LHCN-M2 (cell line): ENCODE measurements at regions not wholly inside any gene's neighbourhood (a gene's known extent, or its start where the extent isn't known, plus 50 kb on each side); places are given as distances from the start of the nearest gene placed in this dataset.

Experiments used
- DNase-seq: peaks from one replicate; pipeline ENCODE4 v3.0.0-alpha.2; 2012; ENCODE audit warnings: low read depth

DNA sequence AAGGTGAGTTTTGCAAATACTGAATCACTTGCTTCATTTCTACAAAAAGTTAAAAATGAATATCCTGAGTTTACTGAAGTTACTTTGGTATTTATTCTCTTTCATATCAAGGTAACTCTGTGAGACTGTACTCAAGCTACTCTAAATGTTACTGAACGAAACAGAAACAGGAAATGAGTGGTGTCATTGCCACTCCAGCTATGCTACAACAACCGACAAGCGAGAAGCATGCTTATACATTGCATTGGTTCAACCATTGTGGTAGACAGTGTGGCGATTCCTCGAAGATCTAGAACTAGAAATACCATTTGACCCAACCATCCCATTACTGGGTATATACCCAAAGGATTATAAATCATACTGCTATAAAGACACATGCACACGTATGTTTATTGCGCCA is 313.2 kb upstream of the THBS1 start:
- no peak for DNase-seq

DNA sequence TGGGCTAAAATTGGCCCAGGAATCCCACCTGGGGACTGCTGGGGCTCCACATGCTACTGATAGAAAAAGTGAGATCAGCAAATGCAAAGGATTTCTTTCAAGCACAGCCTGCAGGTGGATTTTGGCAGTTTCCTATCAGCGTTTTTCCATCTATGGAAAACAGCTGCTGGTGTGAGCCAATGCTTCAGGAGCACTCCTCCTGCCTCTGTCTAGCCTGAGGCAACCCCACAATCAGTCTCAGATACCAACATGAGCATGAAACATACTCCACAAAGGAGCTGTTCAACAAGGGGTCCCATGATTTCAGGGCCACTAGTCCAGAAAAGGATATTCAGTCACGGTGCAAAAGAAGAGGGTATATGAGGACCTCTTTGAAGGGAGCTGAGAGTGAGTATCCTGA is 311.5 kb upstream of the THBS1 start:
- DNase-seq = no peak

DNA sequence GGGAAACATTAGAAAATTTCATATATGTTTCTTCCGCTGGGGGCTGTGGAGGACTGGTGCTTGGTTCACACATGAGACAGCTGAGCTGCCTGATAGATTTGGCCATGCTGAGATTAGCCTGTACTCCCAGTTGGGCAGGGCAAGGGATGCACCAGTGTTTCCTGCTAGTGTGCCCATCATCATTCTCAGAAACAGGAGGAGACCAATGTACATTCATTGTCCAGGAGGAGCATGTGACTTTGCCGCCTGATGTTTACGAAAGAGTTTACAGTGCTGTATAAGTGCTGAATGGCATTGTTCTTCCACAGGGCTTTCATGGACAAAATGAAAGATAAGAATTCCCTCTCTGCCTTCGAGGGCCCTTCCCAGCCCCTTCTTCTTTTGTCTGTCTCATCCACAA is 311.1 kb upstream of the THBS1 start:
- DNase-seq = no peak

DNA sequence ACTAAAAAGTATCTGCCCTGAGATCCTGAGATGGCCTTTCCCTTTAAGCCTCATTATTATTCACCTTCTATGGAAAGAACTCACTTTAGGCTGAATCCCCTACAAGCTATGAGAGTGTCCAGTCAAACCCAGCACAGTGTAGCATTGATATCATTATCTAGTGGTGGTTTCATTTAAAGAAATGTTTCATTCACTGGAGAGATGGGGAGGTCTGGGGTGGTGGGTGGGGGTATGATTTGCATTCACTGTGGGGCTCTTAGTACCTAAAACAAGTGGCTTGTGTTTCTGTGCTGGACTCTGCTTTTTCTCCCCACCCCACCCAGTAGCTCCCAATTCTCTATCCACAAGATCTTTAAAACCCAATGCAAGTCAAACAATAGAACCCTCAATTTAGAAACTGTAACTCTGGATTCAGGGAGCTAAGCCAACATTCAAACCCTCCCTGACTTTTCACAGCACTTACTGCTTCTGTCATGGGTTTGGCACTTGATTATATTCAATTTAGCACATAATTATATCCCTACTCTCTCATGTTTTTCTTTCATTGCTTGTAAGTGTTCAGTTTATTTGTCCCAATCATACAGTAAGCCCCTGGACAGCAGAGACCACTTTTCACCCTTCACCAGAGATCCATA is 310.5 kb upstream of the THBS1 start:
- DNase-seq = no peak

DNA sequence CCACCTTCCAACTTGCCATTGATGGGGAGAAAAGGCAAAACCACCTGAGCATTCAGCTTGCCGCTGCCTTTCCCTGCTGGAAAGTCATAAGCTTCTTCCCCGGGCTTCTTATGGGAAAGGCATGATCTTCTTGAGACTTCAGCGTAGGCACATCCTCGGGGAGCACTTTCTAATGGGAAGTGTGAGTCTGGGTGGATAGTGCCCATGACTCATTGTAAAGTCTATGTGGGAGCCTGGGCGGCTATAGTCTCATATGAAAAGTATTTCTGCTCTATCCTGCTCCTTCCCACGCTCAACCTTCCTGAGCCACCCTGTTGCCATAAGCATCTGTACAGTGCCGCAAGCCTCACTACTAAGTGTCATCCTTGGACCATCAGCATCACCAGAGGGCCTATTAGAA is 309.9 kb upstream of the THBS1 start:
- DNase-seq = peak; percentile 98

DNA sequence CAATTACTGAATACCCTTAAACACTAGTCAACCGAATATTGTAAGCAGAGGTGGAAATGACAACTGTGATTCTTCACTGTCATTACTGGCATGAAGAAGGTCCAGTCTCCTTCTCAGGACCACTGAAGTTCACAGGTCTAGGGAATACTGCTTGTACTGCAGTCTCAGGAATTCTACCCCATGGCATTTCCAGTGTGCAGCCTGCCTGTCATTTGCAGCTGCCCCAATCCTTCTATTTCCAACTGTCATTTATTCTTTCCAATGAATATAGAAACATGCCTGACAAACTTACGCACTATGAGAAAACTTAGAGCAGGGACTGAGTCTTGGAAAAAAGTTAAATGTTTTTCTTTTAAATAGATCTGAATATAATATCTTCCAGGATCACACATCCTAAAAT is 308.0 kb upstream of the THBS1 start:
- peak; percentile 75 for DNase-seq

DNA sequence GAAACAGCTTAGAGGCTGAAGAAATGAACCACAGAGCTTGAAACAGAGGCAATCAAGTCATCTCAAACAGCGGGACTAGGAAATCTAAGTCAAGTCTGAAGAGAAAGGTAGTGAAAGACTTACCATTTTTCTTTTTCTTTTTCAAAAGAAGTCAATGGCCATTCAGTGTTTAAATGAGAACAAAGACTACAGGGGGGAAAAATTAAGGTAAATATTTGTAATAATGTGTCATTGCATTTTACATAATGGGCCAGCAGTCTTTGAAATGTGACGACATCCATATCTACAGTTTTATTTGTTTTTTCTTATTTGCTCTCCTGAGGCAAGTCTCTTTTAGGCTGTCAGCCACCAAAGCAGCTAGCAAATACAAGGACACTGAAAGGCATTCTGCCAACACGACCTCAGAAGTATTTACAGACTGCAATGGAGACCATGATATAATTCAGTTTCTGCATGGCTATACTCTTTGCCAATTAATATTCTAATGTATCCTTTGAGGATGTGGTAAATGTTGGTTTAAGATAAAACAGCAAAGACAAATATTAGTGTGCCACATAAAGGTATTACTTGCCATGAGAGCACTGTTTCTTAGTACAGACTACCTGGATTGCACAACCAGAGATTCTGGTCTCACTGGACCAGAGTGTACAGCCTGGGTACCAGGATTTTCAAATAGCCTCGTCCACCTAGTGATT is 307.0 kb upstream of the THBS1 start:
- no peak for DNase-seq

DNA sequence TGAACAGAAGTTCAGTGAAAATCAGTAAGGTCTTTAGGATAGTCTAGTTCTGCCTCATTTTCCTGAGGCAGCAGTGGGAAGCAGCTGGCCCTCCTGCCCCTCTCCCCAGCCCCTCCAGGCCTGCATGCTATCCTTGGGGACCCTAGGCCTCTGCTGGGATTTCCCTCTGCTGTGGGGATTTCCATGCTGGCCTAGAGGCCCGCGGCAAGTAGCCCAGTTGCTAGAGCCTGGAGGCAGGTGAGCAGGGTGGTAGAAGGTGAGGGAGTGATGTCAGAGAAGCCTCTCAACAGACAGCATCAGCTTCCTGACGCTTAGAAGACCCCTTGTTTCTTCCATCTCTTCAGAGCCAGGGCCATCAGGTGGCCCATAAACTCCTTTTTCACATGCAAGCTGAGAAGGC is 305.8 kb upstream of the THBS1 start:
- DNase-seq = no peak

DNA sequence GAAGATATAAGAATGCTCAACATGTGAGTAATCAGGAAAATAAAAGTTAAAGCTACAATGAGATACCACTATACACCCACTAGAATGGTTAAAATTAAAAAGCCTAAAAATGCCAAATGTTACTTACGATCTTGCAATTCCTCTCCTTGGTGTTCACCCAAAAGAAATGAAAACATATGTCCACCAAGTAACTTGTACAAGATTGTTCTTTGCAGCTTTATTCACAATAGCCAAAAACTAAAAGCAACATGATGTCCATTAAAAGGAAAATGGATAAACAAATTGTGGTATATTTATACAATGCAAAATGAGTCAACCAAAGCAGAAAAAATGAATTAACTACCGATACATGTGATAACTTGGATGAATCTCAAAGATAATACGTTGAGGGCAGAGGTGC is 301.6 kb upstream of the THBS1 start:
- DNase-seq = no peak

DNA sequence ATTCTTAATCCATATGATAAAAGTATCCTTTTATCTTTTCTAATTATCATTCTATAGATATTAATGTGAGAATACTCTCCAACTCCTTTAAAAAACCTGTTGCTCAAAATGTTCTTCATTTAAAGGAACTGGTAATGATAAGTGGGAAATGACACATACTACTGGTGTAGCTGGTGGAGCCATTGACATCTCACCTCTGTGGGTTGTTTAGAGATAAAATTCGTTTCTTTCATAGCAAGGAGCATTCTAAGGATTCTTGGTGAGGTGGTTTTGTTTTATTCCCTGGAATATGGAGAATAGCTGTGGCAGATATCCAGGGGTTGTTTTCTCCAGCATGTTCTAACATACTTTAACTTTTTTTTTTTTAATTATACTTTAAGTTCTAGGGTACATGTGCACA is 299.8 kb upstream of the THBS1 start:
- no peak for DNase-seq

DNA sequence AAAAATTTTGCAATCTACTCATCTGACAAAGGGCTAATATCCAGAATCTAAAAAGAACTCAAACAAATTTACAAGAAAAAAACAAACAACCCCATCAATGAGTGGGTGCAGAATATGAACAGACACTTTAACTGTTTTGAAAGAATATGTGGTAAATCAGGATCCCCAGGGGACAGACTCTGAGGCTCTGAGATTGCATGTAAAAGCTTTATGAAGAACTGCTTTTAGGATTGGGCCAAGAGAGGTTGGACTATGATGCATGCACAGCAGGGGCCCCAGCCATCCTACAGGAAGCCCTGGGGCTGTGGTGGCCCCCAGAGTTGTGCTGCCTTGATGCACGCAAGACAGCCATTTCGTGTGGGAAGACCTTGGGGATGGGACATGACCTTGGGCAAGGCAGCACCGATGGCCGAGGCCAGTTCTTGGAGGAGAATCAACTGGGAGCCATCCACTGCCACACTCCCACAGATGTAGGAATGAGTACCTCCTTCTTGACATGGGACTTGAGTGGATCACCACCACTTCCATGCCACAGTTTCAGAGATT is 298.1 kb upstream of the THBS1 start:
- DNase-seq = peak; percentile 76

DNA sequence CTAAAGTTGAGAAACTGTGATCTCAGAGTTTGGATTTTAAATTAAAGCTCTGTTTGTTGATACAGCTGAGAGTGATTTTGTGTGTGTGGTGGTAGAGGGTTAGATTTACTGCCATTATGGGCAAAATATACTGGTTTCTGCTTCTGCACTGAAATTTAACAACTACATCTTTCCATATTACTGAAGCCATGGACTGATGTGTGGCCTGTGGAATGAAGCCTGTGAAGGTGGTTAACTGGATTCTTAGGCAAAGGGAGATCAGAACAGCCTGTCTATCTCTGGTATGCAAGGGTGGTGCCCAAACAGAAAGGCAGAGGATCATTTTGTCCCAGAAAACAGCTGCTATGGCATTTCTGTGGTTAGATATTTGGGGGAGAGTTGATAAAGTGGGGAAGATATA is 297.3 kb upstream of the THBS1 start:
- peak; percentile 96 for DNase-seq

DNA sequence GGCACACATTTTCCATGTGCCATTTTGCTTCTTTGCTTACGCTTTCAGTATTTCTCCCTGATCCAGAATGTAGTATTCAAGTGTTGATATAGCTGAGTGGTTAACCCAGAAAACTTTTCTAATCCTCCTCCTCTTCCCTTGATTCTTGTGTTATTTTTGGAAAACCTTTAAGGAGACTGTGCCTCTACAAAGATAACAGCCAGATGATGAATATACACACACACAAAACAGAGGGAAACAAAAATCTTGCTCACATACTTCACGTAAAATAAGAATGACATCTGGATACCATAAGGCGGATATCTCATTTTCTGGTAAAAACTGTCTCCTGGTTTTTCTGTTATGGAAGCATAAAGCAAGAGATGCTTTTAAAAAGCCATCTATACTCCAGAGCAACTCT is 295.8 kb upstream of the THBS1 start:
- DNase-seq = no peak

DNA sequence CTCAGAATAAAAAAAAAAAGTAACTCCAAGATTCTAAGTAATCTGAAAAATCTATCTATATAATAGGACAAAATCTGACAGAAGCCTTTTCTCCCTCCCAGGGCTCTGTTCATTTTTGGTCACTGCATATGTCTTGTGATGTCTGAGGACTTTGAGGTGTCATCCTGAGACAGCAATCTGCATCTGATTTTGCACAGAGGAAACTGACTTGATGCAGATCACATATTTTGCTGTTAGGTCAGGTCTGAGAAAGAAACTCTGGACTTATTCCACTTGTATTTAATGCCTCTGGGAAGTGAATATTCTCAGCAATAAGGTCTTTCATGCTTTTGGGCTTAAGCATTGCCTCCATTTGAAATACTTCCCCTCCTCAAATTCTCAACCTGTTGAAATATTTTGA is 295.2 kb upstream of the THBS1 start:
- DNase-seq = no peak

DNA sequence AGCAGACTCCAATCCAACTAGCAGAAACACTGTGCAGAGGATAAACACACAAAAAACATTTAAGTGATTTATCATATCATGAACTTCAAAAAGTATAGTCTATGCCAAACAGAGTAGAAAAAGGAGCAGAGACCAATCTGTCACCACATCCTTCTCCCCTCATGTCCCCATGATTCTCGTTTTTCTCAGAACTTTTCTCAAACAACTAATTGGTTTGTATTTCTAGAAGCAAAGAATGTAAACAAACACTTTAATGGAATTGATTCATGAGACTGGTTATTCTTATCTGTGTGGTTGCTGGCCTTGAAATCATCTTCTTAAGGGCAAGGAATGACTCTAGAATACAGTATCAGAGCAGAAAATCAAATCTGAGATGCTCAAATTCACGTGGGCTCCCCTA is 294.2 kb upstream of the THBS1 start:
- no peak for DNase-seq

DNA sequence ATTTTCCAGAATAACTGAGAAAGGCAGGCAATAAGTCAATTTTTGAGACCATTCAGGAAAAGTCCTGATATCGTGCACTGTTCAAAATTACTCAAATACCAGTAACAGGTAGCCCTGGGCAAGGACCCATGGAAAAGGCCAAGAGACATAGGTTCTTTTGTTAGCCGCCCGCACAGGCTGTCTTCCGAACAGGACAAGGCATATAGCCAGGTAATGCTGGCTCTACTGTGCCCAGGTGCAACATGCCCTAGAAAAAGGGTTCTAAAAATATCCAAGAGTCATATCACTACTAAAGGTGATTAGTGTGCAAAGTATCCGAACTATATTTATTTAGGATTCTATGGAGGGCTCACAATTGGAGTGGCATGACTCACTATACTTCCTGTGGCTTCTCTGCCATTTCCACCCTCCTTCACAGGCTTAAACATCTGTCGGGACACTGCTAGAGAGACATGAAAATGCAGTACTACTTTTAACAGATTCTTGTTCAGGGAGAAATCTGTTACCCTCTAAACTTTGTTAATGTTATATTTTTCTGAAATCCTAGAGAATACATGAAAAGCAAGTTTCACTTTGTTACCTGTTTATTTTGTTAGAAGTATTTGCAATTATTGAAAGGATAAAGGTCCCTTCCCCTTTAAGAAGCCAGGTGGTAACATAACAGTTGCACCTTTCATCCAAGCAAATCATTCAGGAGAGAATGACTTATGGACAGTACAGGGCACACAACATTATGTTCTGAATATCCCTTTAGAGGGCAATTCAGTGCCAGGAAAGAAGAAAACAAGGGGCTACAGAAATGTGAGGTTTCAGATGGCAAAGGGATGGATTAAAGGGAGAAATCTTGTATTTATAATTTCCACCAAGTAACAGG is 293.3 kb upstream of the THBS1 start:
- DNase-seq = peak; percentile 78

DNA sequence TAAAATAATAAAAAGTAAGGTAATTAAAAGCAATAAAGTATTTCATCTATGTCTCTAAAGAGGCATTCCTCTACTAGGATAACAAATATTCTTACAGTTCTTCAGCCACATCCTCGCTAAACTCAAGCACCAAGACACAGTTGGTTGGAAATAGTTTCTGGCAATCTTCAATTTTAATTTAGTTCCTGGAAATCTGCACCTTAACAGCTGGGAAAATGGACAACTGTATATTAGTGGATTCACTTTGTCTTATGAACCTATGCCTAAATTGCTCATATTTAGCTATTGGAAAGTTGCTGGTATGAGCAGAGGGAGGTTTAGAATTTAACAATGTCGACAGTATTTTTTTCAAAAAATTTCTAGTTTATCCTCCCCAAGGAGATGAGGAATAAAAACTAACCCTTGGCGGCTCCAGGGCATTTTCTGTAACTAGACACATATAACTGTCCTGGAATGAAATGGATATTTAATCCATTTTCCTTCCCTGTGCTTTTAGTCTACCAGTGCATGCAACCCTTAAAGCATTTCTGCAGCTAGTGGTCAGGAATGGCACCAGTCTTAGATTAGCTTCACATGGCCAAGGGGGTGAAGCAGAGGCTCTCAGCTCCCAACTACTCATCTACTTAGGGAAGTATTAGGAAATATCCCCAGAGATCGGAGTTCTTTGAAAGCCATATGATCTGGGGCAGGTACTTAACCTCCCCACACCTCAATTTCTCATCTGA is 290.0 kb upstream of the THBS1 start:
- no peak for DNase-seq

DNA sequence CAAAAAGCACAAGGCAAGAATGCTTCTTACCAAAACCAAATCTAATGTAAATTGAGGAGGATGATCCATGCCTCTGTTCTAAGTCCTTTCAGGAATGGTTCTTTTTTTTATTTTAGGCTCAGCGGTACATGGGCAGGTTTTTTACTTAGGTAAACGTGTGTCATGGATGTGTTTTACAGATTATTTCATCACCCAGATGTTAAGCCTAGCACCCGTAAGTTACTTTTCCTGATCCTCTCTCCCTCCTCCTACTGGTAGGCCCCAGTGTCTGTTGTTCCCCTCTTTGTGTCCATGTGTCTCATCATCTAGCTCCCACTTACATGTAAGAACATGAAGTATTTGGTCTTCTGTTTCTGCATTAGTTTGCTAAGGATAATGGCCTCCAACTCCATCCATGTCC is 289.2 kb upstream of the THBS1 start:
- no peak for DNase-seq

DNA sequence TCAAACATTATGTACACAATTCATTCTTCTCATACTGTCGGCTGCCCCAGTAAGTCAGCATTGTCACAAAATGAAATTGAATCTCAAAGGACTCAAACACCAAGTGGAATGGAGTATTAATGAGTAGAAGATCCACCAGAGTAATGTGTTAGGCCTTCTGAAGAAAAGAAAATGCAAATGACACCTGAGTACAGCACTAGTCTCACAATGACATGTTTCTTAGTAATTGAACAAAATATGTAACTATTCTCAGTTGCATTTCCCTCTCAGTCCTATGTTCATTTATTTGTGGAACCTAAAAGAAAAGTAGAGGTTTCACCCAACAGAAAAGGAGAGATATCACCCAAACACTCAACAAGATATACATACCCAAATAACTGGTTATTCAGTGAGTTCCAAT is 283.9 kb upstream of the THBS1 start:
- no peak for DNase-seq

DNA sequence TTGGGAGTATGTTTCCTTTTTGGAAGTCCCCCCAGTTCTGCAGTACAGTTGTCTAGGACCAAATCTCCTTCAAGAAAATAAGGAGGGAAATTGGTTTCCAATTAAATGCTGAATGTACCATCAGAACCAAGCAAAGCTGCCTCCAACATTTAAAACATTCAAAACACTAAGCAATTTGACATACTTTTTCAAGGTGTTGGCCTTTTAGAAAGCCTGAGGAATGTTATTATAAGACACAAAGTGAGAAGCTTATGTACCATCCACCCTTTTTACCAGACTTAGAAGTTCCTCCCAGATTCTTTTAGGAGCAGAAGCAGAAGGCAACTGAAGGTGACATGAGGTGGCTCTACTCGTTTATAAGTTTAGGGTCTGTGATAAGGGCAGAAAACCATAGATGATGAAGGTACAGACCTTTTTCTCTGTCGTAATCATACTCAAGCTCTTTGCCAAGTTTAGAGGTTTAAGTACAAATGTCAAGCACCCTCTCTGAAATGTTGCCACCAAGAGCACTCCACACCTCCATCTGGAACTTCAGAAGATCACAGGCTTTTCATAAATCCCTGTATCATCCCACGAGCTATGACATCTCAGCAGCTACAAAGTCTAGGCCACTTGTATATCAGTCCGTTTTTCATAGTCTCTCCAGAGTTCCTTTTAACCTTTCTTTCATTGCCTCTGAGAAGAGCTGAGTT is 282.5 kb upstream of the THBS1 start:
- no peak for DNase-seq
